ENCODE measurements at regions not wholly inside any gene's neighbourhood (a gene's known extent, or its start where the extent isn't known, plus 50 kb on each side); places are given as distances from the start of the nearest gene placed in this dataset.

DNA sequence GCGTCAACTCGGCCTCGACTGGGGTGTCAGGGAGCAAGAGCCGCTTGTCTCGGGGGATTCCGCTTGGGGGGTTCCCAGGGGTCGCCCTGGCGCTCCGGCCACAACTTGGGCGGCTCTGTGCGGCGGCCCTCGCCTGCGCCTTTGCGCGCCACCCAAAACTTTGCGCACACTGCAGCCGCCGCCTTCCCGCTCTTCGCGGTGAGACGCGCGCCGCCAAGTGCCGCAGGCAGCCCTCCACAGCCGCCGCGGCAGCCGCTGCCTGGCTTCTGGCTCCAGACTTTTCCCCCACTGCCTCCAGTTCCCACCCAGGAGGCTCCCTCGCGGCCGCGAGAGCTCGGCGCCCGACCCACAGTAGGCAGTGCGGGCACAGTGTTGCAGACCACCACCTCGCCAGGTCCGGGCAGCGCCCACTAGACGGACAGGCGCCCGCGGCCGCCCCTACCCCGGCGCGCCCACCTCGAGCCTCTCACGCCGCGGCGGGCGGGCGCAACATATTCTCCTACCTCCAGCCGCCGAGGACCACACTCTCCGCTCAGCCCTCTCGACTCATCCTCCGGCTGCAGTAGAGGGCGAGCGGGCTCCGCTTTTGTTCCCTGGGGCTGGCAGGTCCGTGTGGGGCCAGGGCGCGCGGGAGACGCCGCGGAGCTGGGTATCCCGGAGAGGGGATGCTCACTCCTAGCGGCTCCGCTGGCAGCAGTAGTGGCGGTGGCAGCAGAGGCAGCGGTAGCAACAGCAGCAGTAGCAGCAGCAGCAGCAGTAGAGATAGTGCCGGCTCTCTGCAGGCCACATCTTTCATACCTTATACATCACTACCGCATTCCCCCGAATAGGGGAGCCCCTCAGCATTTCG is 296.6 kb downstream of the OMA1 start:
- no peak for TF ChIP-seq POLR2A (IDR thresholded peaks at IDR 0.05)
- TF ChIP-seq, protein P1, sequence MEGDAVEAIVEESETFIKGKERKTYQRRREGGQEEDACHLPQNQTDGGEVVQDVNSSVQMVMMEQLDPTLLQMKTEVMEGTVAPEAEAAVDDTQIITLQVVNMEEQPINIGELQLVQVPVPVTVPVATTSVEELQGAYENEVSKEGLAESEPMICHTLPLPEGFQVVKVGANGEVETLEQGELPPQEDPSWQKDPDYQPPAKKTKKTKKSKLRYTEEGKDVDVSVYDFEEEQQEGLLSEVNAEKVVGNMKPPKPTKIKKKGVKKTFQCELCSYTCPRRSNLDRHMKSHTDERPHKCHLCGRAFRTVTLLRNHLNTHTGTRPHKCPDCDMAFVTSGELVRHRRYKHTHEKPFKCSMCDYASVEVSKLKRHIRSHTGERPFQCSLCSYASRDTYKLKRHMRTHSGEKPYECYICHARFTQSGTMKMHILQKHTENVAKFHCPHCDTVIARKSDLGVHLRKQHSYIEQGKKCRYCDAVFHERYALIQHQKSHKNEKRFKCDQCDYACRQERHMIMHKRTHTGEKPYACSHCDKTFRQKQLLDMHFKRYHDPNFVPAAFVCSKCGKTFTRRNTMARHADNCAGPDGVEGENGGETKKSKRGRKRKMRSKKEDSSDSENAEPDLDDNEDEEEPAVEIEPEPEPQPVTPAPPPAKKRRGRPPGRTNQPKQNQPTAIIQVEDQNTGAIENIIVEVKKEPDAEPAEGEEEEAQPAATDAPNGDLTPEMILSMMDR (IDR thresholded peaks at IDR 0.05) = no peak

DNA sequence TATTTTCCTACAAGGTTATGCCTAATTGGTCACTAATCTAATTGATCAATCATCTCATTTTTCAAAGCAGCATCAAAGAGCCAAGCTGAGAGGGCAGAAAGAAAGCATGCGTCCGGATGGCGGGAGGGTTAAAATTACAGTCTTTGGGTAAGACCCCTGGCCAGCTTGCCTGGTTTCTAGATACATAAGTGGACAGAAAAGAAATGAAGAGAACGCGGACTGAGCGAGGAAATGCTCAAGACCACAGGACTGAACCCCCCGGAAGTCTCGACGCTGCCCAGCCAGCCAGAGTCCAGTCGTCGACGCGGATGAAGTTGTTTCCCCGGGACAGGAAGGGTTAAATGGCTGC is 297.2 kb downstream of the OMA1 start:
- peaks cover 0 to 12% (median 2%) of the 10 kb centered on the region in 4 donors for H3K4me1 ChIP-seq
- H3K9me3 ChIP-seq = no peaks in the 10 kb centered on the region
- H3K27ac ChIP-seq = no peak overlapping the region
- H3K27me3 ChIP-seq = no peaks in the 10 kb centered on the region
- H3K4me3 ChIP-seq = peak overlapping the region in 2 of 4 donors; percentile 22 to 44
- DNase-seq = no peak
- H3K36me3 ChIP-seq = no peaks in the 10 kb centered on the region
- no peak for TF ChIP-seq POLR2A (IDR thresholded peaks at IDR 0.05)
- TF ChIP-seq, protein P1 (IDR thresholded peaks at IDR 0.05) = no peak

More for the DNA sequence above, 296.6 kb downstream of the OMA1 start:
- Histone ChIP-seq H3K27me3 (no peaks in the 10 kb centered on the region), H3K27ac (no peak overlapping the region), H3K36me3 (no peaks in the 10 kb centered on the region), H3K9me3 (no peaks in the 10 kb centered on the region), H3K4me1 (peaks cover 0 to 12% (median 2%) of the 10 kb centered on the region in 4 donors), H3K4me3 (peak overlapping the region in 3 of 4 donors; percentile 19 to 44 (median 22))
- DNase-seq = no peak

DNA sequence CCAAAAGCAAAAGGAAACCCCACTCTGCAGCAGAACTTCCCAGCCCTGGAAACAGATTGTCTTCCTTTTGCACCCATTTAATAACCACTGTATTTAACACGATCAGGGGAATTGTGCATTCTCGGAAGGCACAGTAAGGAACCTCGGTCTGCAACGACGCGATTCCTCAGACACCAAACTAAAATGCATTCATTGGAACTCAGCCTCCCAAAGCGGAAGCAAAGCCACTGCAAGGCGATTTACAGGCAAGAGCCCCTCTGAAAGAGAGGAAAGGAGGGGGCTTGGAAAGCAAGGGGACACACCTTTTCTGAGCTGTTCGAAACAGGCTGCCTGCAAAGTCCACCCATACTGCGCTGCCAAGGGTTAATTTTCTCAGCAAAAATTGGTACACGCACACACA is 297.7 kb downstream of the OMA1 start:
- no peaks in the 10 kb centered on the region for H3K36me3 ChIP-seq
- H3K4me1 ChIP-seq = peaks cover 0 to 12% (median 2%) of the 10 kb centered on the region in 4 donors
- TF ChIP-seq, protein P1 (IDR thresholded peaks at IDR 0.05) = no peak
- no peak for TF ChIP-seq POLR2A (IDR thresholded peaks at IDR 0.05)
- H3K27me3 ChIP-seq = no peaks in the 10 kb centered on the region
- H3K9me3 ChIP-seq = no peaks in the 10 kb centered on the region
- H3K4me3 ChIP-seq = peak overlapping the region in 1 of 4 donors; percentile 44
- H3K27ac ChIP-seq = no peak overlapping the region
- no peak for DNase-seq

DNA sequence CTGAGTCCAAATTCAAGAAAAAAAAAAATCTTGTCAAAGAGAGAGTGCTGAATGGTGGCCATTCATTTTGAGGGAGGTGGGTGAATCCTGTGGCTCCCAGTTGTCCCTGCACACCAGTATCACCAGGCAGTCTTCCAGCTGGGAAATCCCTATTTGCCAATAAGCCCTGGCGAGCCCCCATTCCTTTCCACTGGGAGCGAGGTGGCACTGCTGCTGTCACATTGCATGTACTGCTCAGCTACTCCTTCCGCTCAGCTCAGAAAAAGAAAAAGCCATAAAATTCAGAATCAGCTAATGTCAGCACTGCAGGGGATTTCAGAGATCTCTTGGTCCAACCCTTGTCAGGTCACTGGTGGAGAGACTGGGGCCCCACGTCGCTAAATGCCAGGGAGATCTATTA is 298.5 kb downstream of the OMA1 start:
- H3K9me3 ChIP-seq = no peaks in the 10 kb centered on the region
- no peak overlapping the region for H3K27ac ChIP-seq
- DNase-seq = no peak
- peaks cover 0 to 12% (median 2%) of the 10 kb centered on the region in 4 donors for H3K4me1 ChIP-seq
- H3K4me3 ChIP-seq = no peak overlapping the region
- H3K27me3 ChIP-seq = no peaks in the 10 kb centered on the region
- no peaks in the 10 kb centered on the region for H3K36me3 ChIP-seq
- no peak for TF ChIP-seq POLR2A (IDR thresholded peaks at IDR 0.05)
- TF ChIP-seq, protein P1 (IDR thresholded peaks at IDR 0.05) = no peak

DNA sequence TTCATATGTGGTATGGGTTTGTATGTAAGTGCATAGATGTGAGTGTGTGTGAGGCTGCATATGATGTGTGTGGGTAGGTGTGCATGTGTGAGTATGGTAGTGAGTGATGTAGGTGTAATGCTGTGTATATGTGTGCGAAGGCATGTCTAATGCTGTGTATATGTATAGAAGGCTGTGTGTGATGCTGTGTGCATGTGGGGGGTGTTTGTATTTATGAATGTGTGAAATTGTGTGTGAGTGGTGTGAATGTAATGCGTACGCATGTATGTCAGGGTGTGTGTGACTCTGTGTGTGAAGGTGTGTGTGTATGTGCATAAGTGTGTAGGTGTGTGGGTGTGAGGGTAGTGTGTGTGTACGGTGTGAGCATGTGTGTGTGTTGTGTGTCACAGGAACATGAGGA is 300.0 kb downstream of the OMA1 start:
- Histone ChIP-seq H3K9me3 (no peaks in the 10 kb centered on the region), H3K27ac (no peak overlapping the region), H3K27me3 (no peaks in the 10 kb centered on the region), H3K36me3 (no peaks in the 10 kb centered on the region), H3K4me1 (peaks cover 0 to 12% (median 2%) of the 10 kb centered on the region in 4 donors), H3K4me3 (no peak overlapping the region)
- TF ChIP-seq POLR2A (IDR thresholded peaks at IDR 0.05) = no peak
- TF ChIP-seq, protein P1 (IDR thresholded peaks at IDR 0.05) = no peak
- DNase-seq = no peak

Measured in Peyer's patch (tissue), 4 donors.